ENCODE measurements at regions not wholly inside any gene's neighbourhood (a gene's known extent, or its start where the extent isn't known, plus 50 kb on each side); places are given as distances from the start of the nearest gene placed in this dataset.

GRCh38 chr5:104080646-104081175 lies 518.1 kb upstream of the NUDT12 start:
- TF ChIP-seq EZH2 (IDR thresholded peaks at IDR 0.05) (no peak), POLR2AphosphoS5 (IDR thresholded peaks at IDR 0.05; ENCODE audit: borderline replicate concordance, low read depth, low read length) (no peak), FOXP2 (optimal IDR thresholded peaks at IDR 0.05; ENCODE audit: control extremely low read depth, extremely low read length, insufficient read depth) (no peak)

All from SK-N-MC (cell line).